Ascending aorta (tissue), 2 donors: ENCODE measurements at regions not wholly inside any gene's neighbourhood (a gene's known extent, or its start where the extent isn't known, plus 50 kb on each side); places are given as distances from the start of the nearest gene placed in this dataset.

Experiments
- DNase-seq, 2 donors: peaks; one replicate each; pipeline ENCODE4 v3.0.0-alpha.2; 2019; ENCODE audit warnings: low spot score in 2 of 2
- H3K27ac ChIP-seq, 2 donors: fragments of 200-600 bp; sonication (generic); one replicate each; pipeline ENCODE4 v1.5.1; 2016 to 2017; ENCODE audit warnings: mild to moderate bottlenecking in 1 of 2
- H3K27me3 ChIP-seq: fragments of 200-600 bp; sonication (generic); one replicate; pipeline ENCODE4 v1.5.1; 2017
- H3K36me3 ChIP-seq, 2 donors: fragments of 200-600 bp; sonication (generic); one replicate each; pipeline ENCODE4 v1.5.1; 2016
- H3K4me1 ChIP-seq, 2 donors: fragments of 200-600 bp; sonication (generic); one replicate each; pipeline ENCODE4 v1.5.1; 2016 to 2017; ENCODE audit warnings: mild to moderate bottlenecking in 1 of 2
- H3K4me3 ChIP-seq, 2 donors: fragments of 200-600 bp; sonication (generic); one replicate each; pipeline ENCODE4 v1.5.1; 2016 to 2017; ENCODE audit warnings: mild to moderate bottlenecking in 1 of 2
- H3K9me3 ChIP-seq, 2 donors: fragments of 200-600 bp; sonication (generic); one replicate each; pipeline ENCODE4 v1.5.1; 2016
- intact Hi-C: fragments of 100-400 bp; cut with DNase I; formaldehyde crosslinking; loops from one replicate; pipeline ENCODE4 v1.15.1; 2023
- TF ChIP-seq, protein P1 (sequence below), 3 experiments: fragments of 200-600 bp in 2 of 3; fragments of 450-650 bp in 1 of 3; sonication (generic) in 2 of 3; IDR thresholded peaks; one replicate each; pipeline ENCODE4 v1.5.1; 2016 to 2019; ENCODE audit warnings: antibody characterized with exemption in 3 of 3, mild to moderate bottlenecking in 1 of 3, moderate library complexity in 1 of 3

- Histone ChIP-seq H3K36me3 (no peaks in the 10 kb centered on the region), H3K9me3 (no peaks in the 10 kb centered on the region), H3K27ac (no peak overlapping the region), H3K4me1 (no peaks in the 10 kb centered on the region), H3K4me3 (no peak overlapping the region), H3K27me3 (no peaks in the 10 kb centered on the region)
- TF ChIP-seq, protein P1, sequence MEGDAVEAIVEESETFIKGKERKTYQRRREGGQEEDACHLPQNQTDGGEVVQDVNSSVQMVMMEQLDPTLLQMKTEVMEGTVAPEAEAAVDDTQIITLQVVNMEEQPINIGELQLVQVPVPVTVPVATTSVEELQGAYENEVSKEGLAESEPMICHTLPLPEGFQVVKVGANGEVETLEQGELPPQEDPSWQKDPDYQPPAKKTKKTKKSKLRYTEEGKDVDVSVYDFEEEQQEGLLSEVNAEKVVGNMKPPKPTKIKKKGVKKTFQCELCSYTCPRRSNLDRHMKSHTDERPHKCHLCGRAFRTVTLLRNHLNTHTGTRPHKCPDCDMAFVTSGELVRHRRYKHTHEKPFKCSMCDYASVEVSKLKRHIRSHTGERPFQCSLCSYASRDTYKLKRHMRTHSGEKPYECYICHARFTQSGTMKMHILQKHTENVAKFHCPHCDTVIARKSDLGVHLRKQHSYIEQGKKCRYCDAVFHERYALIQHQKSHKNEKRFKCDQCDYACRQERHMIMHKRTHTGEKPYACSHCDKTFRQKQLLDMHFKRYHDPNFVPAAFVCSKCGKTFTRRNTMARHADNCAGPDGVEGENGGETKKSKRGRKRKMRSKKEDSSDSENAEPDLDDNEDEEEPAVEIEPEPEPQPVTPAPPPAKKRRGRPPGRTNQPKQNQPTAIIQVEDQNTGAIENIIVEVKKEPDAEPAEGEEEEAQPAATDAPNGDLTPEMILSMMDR (IDR thresholded peaks at IDR 0.05), result no peak
- no peak for DNase-seq
- intact Hi-C loops, result no loop called here
These were observed 49.9 kb upstream of the TMEM26 start for GRCh38 chr10:61503051-61503450.
